ENCODE measurements at regions not wholly inside any gene's neighbourhood (a gene's known extent, or its start where the extent isn't known, plus 50 kb on each side); places are given as distances from the start of the nearest gene placed in this dataset.

DNA sequence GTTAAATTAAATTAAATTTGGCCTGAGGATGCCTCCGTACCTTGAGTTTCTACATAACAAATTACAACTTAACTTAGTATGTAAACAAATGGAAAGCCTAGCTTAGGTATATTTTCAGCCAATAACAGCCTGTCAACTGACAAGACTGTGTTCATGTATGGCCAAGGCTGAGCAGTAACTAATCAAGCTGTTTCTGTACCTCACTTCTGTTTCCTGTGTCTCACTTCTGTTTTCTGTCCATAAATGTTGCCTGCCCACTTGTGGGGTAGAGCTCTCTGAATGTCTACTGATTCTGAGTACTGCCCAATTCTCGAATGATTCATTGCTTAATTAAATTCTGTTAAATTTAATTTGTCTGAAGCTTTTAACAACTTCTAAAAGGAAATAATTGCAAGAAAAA lies 445.2 kb downstream of the PCDH11X start:
- TF ChIP-seq, protein P1, sequence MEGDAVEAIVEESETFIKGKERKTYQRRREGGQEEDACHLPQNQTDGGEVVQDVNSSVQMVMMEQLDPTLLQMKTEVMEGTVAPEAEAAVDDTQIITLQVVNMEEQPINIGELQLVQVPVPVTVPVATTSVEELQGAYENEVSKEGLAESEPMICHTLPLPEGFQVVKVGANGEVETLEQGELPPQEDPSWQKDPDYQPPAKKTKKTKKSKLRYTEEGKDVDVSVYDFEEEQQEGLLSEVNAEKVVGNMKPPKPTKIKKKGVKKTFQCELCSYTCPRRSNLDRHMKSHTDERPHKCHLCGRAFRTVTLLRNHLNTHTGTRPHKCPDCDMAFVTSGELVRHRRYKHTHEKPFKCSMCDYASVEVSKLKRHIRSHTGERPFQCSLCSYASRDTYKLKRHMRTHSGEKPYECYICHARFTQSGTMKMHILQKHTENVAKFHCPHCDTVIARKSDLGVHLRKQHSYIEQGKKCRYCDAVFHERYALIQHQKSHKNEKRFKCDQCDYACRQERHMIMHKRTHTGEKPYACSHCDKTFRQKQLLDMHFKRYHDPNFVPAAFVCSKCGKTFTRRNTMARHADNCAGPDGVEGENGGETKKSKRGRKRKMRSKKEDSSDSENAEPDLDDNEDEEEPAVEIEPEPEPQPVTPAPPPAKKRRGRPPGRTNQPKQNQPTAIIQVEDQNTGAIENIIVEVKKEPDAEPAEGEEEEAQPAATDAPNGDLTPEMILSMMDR (conservative IDR thresholded peaks at IDR 0.05; ENCODE audit: low read depth in 2 of 2) = no peak
- TF ChIP-seq, protein P2, sequence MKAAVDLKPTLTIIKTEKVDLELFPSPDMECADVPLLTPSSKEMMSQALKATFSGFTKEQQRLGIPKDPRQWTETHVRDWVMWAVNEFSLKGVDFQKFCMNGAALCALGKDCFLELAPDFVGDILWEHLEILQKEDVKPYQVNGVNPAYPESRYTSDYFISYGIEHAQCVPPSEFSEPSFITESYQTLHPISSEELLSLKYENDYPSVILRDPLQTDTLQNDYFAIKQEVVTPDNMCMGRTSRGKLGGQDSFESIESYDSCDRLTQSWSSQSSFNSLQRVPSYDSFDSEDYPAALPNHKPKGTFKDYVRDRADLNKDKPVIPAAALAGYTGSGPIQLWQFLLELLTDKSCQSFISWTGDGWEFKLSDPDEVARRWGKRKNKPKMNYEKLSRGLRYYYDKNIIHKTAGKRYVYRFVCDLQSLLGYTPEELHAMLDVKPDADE (IDR thresholded peaks at IDR 0.05) = no peak
- TF ChIP-seq JUNB (IDR thresholded peaks at IDR 0.05; ENCODE audit: unreplicated experiment) (no peak), EZH2 (IDR thresholded peaks at IDR 0.05; ENCODE audit: low read depth, unreplicated experiment) (no peak), STAT1 (IDR thresholded peaks at IDR 0.05; ENCODE audit: unreplicated experiment) (no peak), POLR2AphosphoS5 (IDR thresholded peaks at IDR 0.05; ENCODE audit: low read depth) (no peak), REST (IDR thresholded peaks at IDR 0.05; ENCODE audit: unreplicated experiment) (no peak), EZH2phosphoT487 (IDR thresholded peaks at IDR 0.05; ENCODE audit: unreplicated experiment) (no peak), CREB1 (CRISPR knock-in tag; IDR thresholded peaks at IDR 0.05; ENCODE audit: low read depth) (no peak), NANOG (IDR thresholded peaks at IDR 0.05; ENCODE audit: borderline replicate concordance) (no peak)
